ENCODE measurements at regions not wholly inside any gene's neighbourhood (a gene's known extent, or its start where the extent isn't known, plus 50 kb on each side); places are given as distances from the start of the nearest gene placed in this dataset.

DNA sequence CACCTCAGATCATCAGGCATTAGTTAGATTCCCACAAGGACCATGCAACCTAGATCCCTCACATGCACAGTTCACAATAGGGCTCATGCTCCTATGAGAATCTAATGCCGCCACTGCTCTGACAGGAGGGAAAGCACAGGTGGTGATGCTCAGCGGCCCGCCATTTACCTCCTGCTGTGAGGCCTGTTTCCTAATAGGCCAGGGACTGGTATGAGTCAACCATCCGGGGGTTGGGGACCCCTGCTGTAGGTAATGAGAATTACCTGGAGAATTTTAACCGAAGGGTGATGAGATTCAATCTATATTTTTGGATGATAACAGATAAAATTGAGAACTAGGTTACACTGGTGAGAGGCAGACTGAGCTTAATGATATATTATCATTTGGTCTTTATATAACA is 101.4 kb downstream of the LACC1 start:
- TF ChIP-seq, protein P1, sequence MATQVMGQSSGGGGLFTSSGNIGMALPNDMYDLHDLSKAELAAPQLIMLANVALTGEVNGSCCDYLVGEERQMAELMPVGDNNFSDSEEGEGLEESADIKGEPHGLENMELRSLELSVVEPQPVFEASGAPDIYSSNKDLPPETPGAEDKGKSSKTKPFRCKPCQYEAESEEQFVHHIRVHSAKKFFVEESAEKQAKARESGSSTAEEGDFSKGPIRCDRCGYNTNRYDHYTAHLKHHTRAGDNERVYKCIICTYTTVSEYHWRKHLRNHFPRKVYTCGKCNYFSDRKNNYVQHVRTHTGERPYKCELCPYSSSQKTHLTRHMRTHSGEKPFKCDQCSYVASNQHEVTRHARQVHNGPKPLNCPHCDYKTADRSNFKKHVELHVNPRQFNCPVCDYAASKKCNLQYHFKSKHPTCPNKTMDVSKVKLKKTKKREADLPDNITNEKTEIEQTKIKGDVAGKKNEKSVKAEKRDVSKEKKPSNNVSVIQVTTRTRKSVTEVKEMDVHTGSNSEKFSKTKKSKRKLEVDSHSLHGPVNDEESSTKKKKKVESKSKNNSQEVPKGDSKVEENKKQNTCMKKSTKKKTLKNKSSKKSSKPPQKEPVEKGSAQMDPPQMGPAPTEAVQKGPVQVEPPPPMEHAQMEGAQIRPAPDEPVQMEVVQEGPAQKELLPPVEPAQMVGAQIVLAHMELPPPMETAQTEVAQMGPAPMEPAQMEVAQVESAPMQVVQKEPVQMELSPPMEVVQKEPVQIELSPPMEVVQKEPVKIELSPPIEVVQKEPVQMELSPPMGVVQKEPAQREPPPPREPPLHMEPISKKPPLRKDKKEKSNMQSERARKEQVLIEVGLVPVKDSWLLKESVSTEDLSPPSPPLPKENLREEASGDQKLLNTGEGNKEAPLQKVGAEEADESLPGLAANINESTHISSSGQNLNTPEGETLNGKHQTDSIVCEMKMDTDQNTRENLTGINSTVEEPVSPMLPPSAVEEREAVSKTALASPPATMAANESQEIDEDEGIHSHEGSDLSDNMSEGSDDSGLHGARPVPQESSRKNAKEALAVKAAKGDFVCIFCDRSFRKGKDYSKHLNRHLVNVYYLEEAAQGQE (IDR thresholded peaks at IDR 0.05; ENCODE audit: low read depth) = no peak
- TF ChIP-seq TCF12 (IDR thresholded peaks at IDR 0.05; ENCODE audit: low read depth) = no peak
- no peak for TF ChIP-seq CEBPB (IDR thresholded peaks at IDR 0.05)
- no peak for TF ChIP-seq RAD21 (IDR thresholded peaks at IDR 0.05; ENCODE audit: low read depth)
- TF ChIP-seq, protein P2, sequence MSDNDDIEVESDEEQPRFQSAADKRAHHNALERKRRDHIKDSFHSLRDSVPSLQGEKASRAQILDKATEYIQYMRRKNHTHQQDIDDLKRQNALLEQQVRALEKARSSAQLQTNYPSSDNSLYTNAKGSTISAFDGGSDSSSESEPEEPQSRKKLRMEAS (IDR thresholded peaks at IDR 0.05) = no peak
- TF ChIP-seq ZBTB7A (IDR thresholded peaks at IDR 0.05; ENCODE audit: low read depth) = no peak
- no peak for TF ChIP-seq EP300 (IDR thresholded peaks at IDR 0.05; ENCODE audit: borderline replicate concordance)
- TF ChIP-seq NFIC (IDR thresholded peaks at IDR 0.05) = no peak
- TF ChIP-seq, protein P3, sequence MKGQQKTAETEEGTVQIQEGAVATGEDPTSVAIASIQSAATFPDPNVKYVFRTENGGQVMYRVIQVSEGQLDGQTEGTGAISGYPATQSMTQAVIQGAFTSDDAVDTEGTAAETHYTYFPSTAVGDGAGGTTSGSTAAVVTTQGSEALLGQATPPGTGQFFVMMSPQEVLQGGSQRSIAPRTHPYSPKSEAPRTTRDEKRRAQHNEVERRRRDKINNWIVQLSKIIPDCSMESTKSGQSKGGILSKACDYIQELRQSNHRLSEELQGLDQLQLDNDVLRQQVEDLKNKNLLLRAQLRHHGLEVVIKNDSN (IDR thresholded peaks at IDR 0.05) = no peak
- no peak for TF ChIP-seq YY1 (IDR thresholded peaks at IDR 0.05; ENCODE audit: low read depth)
